DND-41 (cell line): ENCODE measurements at regions not wholly inside any gene's neighbourhood (a gene's known extent, or its start where the extent isn't known, plus 50 kb on each side); places are given as distances from the start of the nearest gene placed in this dataset.

ENCODE experiments used
- CTCF ChIP-seq: IDR thresholded peaks from 2 replicates; pipeline ENCODE4 v1.5.1; 2012; ENCODE audit warnings: borderline replicate concordance, low read length, moderate library complexity, mild to moderate bottlenecking; ENCODE audit not compliant: poor library complexity, severe bottlenecking; ENCODE audit errors: extremely low read depth
- EZH2 ChIP-seq: IDR thresholded peaks from 3 replicates; pipeline ENCODE4 v1.6.1; 2012; ENCODE audit warnings: borderline replicate concordance, low read depth, mild to moderate bottlenecking, moderate library complexity, low read length, inconsistent platforms; ENCODE audit not compliant: severe bottlenecking

- TF ChIP-seq CTCF: no peak
- TF ChIP-seq EZH2: no peak
These were observed 98.4 kb upstream of the CAST start for GRCh38 chr5:96563816-96564215.
